Neural cell (in vitro differentiated cells): ENCODE measurements at regions not wholly inside any gene's neighbourhood (a gene's known extent, or its start where the extent isn't known, plus 50 kb on each side); places are given as distances from the start of the nearest gene placed in this dataset.

Experiments used
- CTCF ChIP-seq: fragments of 450-650 bp; IDR thresholded peaks from 2 replicates; pipeline ENCODE4 v1.5.1; 2014; ENCODE audit warnings: antibody characterized with exemption, mild to moderate bottlenecking, moderate library complexity; ENCODE audit not compliant: poor library complexity, severe bottlenecking
- EP300 ChIP-seq: fragments of 450-650 bp; conservative IDR thresholded peaks from 2 replicates; pipeline ENCODE4 v1.6.1; 2014; ENCODE audit warnings: antibody characterized with exemption, mild to moderate bottlenecking, moderate library complexity; ENCODE audit not compliant: poor library complexity, severe bottlenecking
- EZH2 ChIP-seq: fragments of 200-600, 300-800 bp; shearing (Covaris generic), sonication (generic); IDR thresholded peaks from 2 replicates; pipeline ENCODE4 v1.6.1; 2014; ENCODE audit warnings: antibody characterized with exemption, low read length, borderline replicate concordance, mild to moderate bottlenecking; ENCODE audit not compliant: insufficient read depth, poor library complexity, severe bottlenecking
- POLR2AphosphoS5 ChIP-seq: IDR thresholded peaks from 2 replicates; pipeline ENCODE4 v1.6.1; 2012
- RAD21 ChIP-seq: fragments of 450-650 bp; conservative IDR thresholded peaks from 2 replicates; pipeline ENCODE4 v1.6.1; 2014; ENCODE audit warnings: antibody characterized with exemption, mild to moderate bottlenecking, moderate library complexity
- REST ChIP-seq: IDR thresholded peaks from 2 replicates; pipeline ENCODE4 v1.6.1; 2012; ENCODE audit warnings: borderline replicate concordance
- TAF1 ChIP-seq: IDR thresholded peaks from 2 replicates; pipeline ENCODE4 v1.6.1; 2012; ENCODE audit warnings: low read depth

GRCh38 chr6:50278663-50279062, 228.9 kb upstream of the DEFB112 start:
- TF ChIP-seq CTCF = no peak
- TF ChIP-seq EP300 = no peak
- no peak for TF ChIP-seq POLR2AphosphoS5
- TF ChIP-seq TAF1 = no peak
- no peak for TF ChIP-seq EZH2
- no peak for TF ChIP-seq REST
- TF ChIP-seq RAD21 = no peak
